NCI-H2196 treated with DMSO at 0.1 percent for 48 hours (cell line): ENCODE measurements at regions not wholly inside any gene's neighbourhood (a gene's known extent, or its start where the extent isn't known, plus 50 kb on each side); places are given as distances from the start of the nearest gene placed in this dataset.
"Not testable (repeated sequence)": the region's sequence is repeated elsewhere in the genome, so short reads cannot be mapped to it uniquely, and the experiment has no call there.

Experiments used
- DNase-seq: peaks from one replicate; lab custom pipeline; 2025; ENCODE audit not compliant: unreplicated experiment; lab: John Stamatoyannopoulos, UW

- DNase-seq: no peak
Measured at GRCh38 chr2:195117011-195117410, 540.0 kb upstream of the SLC39A10 start.

DNA sequence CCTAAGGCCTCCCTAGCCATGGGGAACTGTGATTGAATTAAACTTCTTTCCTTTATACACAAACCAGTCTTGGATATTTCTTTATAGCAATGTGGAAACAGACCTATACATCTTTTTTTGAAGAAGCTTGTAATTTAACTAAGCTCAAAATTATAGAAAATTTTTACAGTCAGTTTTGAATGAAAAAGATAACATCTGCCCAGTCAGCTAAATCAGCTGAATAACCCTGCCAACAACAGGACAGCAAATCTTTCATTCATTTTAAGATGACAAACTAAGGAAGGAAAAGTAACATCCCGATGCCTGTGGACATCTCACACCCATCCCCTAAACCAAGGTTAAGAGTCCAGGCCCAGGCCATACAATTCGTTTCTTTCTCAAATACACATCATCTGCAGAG, 541.3 kb upstream of the SLC39A10 start:
- DNase-seq: no peak

GRCh38 chr2:195108182-195108581, 548.8 kb upstream of the SLC39A10 start:
- DNase-seq: no peak

DNA sequence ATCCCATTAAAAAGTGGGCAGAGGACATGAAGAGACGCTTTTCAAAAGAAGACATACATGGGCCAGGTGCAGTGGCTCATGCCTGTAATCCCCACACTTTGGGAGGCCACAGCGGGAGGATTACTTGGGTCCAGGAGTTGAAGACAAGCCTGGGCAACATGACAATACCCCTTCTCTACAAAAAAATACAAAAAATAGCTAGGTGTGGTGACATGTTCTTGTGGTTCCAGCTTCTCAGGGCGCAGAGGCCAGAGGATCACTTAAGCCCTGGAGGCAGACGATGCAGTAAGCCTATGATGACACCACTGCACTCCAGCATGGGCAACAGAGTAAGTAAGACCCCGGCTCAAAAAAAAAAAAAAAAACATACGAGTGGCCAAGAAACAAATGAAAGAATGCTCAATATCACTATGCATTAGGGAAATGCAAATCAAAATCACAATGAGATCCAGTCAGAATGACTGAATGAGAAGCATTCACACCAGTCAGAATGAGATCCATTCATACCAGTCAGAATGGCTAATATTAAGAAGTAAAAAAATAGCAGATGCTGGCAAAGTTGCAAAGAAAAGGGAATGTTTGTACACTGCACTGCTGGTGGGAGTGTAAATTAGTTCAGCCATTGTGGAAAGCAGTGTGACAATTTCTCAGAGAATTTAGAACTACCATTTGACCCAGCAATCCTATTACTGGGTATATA, 550.2 kb upstream of the SLC39A10 start:
- DNase-seq: no peak

DNA sequence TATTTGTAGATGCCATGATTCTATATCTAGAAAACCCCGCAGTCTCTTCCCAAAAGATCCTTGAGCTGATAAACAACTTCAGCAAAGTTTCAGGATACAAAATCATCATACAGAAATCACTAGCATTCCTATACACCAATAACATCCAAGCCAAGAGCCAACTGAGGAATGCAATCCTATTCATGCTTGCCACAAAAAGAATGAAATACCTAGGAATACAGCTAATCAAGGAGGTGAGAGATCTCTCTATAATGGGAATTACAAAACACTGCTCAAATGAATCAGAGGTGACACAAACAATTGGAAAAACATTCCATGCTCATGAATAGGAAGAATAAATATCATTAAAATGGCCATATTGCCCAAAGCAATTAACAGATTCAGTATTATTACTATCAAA, 551.4 kb upstream of the SLC39A10 start:
- no peak for DNase-seq

- no peak for DNase-seq
Measured at GRCh38 chr2:195094330-195094729, 562.7 kb upstream of the SLC39A10 start.

- no peak for DNase-seq
Measured at GRCh38 chr2:195092341-195092740, 564.7 kb upstream of the SLC39A10 start.

DNA sequence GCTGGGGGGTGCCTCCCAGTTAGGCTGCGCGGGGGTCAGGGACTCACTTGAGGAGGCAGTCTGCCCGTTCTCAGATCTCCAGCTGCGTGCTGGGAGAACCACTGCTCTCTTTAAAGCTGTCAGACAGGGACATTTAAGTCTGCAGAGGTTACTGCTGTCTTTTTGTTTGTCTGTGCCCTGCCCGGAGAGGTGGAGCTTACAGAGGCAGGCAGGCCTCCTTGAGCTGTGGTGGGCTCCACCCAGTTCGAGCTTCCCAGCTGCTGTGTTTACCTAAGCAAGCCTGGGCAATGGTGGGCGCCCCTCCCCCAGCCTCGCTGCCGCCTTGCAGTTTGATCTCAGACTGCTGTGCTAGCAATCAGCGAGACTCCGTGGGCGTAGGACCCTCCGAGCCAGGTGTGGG, 584.2 kb upstream of the SLC39A10 start:
- not testable (repeated sequence) for DNase-seq

DNA sequence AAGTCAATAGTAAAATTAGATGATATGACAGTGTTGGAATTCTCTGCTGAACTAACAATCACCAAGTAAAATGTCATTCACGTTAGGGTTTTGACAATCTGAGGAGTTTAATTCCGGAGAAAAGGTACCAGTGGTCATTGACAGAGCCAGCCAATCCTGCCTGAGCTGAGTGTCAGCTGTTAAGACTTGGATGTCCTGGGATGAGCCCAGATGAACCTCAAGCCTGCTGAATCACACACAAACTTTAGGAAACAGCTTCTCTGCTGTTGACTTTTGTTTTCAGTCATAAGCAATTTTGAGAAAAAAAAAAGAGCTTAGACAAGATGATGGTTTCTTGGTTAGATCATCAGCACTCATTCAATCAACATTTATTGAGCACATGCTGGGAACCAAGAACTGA, 600.0 kb upstream of the SLC39A10 start:
- no peak for DNase-seq

- DNase-seq: no peak
Measured at GRCh38 chr2:195055996-195056395, 601.0 kb upstream of the SLC39A10 start.

DNA sequence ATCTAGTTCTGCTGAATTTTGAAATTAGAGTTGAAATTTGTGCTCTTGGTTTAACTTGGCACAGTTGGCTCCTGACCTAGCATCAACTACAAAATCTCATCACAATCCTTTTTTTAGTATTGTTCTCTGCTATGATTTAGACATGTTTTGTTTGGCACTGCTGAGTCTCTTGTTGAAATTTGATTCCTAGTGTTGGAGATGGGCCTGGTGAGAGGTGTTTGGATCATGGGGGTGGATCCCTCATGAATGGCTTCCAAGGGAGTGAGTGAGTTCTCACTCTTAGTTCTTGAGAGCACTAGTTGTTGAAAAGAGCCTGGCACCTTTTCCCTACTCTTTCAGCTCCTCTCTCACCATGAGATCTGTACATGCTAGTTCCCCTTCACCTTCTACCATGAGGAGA, 605.6 kb upstream of the SLC39A10 start:
- DNase-seq: no peak

DNA sequence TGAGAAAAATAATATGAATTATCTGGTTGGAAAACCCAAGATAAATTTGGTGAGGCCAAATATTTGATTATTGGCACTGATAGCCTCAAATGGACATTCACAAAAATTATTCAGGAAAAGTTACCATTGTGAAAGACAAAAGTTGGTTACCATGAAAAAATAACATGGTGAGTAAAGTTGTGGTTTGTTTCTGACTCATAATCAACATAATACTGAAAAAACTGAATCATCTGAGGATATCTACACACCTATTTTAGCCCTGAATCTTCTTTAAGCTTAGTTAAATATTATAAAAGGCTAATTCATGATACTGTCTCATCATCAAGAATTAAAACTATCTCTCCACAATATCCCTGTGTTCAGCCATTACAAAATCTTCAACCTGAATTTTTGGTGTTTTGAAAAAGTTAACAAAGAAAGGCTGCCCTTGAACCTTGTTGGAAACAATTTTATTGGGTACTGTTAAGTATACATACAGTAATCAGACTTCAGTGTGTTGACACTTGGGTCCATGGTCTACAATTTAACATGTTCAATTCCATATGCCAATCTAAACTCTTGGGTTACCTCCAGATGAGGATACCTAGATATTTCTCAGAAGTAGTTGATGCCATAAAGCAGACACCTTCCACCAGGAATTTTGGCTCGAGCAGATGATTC, 607.5 kb upstream of the SLC39A10 start:
- DNase-seq: no peak

DNA sequence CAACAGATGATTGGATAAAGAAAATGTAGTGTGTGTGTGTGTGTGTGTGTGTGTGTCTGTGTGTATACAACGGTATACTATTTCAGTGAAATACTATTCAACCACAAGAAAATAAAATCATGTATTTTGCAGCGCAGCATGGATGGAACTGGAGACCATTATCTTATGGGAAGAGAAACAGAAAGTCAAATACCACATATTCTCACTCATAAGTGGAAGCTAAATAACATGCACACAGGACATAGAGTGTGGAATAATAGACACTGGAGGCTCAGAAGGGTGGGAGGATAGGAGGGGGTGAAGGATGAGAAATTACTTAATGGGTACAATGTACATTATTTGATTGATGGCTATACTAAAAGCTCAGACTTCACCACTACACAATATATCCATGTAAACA, 609.1 kb upstream of the SLC39A10 start:
- no peak for DNase-seq

GRCh38 chr2:195044801-195045200, 612.2 kb upstream of the SLC39A10 start:
- no peak for DNase-seq

DNA sequence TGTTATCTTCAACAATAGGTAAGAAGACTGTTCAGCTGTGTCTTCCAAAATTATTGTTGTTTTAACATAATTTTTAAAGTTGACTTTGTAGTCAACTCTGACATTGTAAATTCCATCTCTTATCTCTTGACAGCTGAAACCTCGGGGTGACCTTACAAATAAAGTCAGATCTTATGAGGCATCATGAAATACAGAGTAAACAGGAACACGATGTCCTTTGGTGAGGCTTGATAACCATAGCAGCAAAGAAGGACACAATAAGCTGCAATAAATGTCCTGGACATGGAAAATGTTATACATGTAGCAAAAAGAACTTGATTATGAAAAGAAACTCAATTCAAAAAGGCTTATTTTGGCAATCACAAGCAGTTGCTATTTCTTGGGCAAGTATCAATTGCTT, 618.9 kb upstream of the SLC39A10 start:
- no peak for DNase-seq

DNA sequence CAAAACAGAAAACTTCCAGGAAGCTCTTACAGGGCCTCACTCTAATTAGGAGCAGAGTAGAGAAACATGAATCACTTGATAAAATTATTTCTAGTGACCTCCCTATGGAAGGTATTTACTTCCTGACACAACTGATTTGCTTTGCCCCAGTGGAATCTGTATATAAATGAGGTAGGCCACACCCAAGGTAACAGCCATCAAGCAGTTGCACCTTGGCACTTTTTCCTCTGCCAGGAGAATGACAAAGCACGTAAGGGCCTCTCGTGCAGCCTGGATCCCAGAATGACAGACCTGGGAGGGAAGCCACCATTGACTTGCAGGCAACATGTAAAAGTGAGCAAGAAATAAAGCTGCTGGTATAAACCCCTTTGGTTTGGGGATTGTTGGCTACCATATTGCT, 620.0 kb upstream of the SLC39A10 start:
- DNase-seq: no peak

- no peak for DNase-seq
Measured at GRCh38 chr2:195031411-195031810, 625.6 kb upstream of the SLC39A10 start.

DNA sequence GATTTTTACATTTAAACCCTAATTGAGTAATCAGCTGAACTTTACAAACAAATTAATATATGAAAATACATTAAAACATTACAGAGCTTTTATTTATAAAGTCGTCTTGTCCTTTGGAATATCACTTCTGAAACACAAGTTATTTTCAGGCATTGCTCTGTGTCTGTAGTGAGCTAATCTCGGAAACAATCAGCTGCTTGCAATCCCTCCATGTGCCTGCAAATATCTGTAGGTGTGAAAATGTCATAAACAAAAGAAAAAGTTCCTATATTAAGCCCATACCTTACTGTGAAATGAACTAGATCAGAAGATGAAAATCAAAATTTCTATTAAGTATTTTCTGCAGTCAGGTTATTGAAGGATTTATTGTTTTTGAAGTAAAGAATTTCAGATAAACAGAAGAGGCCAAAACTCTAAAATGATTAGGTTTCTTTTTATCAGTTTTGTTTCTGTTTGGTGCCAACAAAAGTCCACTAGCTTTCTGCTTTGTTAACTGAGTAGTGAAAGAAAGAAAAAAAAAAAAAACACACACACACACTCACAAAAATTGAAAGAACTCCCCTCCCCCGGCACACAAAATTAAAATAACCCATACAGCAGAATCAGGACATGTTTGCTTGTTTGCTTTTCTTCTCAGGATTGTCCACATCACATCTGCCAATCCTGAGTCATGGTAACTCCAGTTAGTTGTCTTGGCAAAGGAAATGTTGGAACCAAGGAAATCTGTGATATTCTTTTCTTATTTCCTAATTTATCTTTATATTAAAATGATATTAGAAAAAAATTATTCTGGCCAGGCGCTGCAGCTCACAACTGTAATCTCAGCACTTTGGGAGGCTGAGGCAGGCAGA, 627.0 kb upstream of the SLC39A10 start:
- no peak for DNase-seq

- no peak for DNase-seq
Measured at GRCh38 chr2:195027947-195028346, 629.1 kb upstream of the SLC39A10 start.

GRCh38 chr2:195026261-195026660, 630.8 kb upstream of the SLC39A10 start:
- no peak for DNase-seq

GRCh38 chr2:195022508-195022830, 634.6 kb upstream of the SLC39A10 start:
- DNase-seq: no peak
